IMR-90 (cell line): ENCODE measurements at regions not wholly inside any gene's neighbourhood (a gene's known extent, or its start where the extent isn't known, plus 50 kb on each side); places are given as distances from the start of the nearest gene placed in this dataset.

Experiments
- POLR2A ChIP-seq: IDR thresholded peaks from 2 replicates; pipeline ENCODE4 v1.6.1; 2012; ENCODE audit warnings: mild to moderate bottlenecking, low read depth, low read length
- TF ChIP-seq, protein P1 (sequence below): conservative IDR thresholded peaks from 2 replicates; pipeline ENCODE4 v1.5.1; 2012; ENCODE audit warnings: mild to moderate bottlenecking, low read depth, low read length, improper control_type of control experiment

DNA sequence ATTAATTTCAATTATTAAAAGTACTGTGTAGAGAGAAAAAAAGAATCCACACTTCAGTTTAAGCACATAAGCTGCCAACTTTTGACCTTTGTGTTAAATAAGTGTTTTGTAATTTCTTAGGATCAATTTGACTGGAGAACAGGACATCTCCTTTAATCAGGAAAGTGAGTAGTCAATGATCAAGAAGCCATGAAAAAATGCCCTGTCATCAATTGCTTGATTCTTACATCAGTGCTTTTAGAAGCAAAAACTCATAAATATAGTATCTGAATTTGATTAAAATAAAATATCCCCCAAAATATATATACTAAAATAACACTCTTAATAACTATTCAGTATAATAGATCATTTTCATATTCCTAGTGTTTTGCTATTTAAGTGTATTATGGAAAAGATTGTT is 409.0 kb downstream of the TAFA4 start:
- TF ChIP-seq, protein P1, sequence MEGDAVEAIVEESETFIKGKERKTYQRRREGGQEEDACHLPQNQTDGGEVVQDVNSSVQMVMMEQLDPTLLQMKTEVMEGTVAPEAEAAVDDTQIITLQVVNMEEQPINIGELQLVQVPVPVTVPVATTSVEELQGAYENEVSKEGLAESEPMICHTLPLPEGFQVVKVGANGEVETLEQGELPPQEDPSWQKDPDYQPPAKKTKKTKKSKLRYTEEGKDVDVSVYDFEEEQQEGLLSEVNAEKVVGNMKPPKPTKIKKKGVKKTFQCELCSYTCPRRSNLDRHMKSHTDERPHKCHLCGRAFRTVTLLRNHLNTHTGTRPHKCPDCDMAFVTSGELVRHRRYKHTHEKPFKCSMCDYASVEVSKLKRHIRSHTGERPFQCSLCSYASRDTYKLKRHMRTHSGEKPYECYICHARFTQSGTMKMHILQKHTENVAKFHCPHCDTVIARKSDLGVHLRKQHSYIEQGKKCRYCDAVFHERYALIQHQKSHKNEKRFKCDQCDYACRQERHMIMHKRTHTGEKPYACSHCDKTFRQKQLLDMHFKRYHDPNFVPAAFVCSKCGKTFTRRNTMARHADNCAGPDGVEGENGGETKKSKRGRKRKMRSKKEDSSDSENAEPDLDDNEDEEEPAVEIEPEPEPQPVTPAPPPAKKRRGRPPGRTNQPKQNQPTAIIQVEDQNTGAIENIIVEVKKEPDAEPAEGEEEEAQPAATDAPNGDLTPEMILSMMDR, result no peak
- TF ChIP-seq POLR2A, result no peak
